ENCODE measurements at regions not wholly inside any gene's neighbourhood (a gene's known extent, or its start where the extent isn't known, plus 50 kb on each side); places are given as distances from the start of the nearest gene placed in this dataset.

DNA sequence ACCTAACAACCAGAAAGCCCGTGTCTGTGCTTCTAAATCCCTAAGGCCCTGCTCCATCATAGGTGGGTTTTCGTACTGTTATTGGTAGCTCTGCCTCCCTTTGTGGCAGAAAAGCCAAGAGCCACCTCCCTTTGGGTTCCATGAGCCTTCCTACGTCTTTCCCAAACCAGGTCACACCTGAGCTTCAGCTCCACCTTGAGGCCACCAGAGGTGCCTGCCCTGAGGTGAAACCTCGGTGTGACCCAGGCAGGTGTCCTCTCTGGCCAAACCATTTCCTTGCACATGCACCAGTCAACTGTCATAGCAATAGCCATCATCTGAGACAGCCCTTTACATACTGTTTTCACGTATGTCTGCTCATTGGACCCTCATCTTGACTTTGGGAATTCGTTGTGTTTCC, 188.0 kb upstream of the RBPJ start:
- H2AK5ac ChIP-seq (ENCODE audit: low read depth, low read length): no peak overlapping the region
- H3K4ac ChIP-seq (replicated peaks; ENCODE audit: insufficient read length, low read depth, low read length): no peak overlapping the region
- H4K5ac ChIP-seq (ENCODE audit: insufficient read length, low read depth, low read length): no peak overlapping the region
- H3K23ac ChIP-seq (ENCODE audit: insufficient read length): no peak overlapping the region
- CTCF ChIA-PET (ENCODE audit: partially characterized antibody): interaction anchor here (0.7 to 3.9 kb wide), 16 partner anchors 10 to 342 kb away, joined by 3 to 17 read pairs (median 3); no protein-coding TSS in a partner anchor
- no peak overlapping the region for H2BK5ac ChIP-seq (ENCODE audit: low read depth, low read length)
- H2BK12ac ChIP-seq (ENCODE audit: low read depth, low read length): no peak overlapping the region; the same call in 1 of the 2 replicates
- H3K14ac ChIP-seq (ENCODE audit: insufficient read length): no peak overlapping the region
- H2AFZ ChIP-seq (ENCODE audit: low read length): no peak overlapping the region
- H3K4me2 ChIP-seq (ENCODE audit: insufficient read depth in 1 of 2, low read depth in 2 of 2, low read length in 2 of 2): no peak overlapping the region
- DNase-seq (ENCODE audit: low read depth in 1 of 2, low spot score in 2 of 2) (no peak), FAIRE-seq (no peak)
- no peak overlapping the region for H4K91ac ChIP-seq (replicated peaks; ENCODE audit: insufficient read length, low read length)
- H3K56ac ChIP-seq (replicated peaks; ENCODE audit: insufficient read length, low read depth, low read length): no peak overlapping the region
- no peaks in the 10 kb centered on the region for H3K79me2 ChIP-seq (ENCODE audit: control insufficient read depth in 1 of 2, insufficient read depth in 2 of 2, low read length in 2 of 2)
- H4K8ac ChIP-seq (ENCODE audit: extremely low read depth, insufficient read depth, low read length): no peak overlapping the region
- H2BK120ac ChIP-seq (replicated peaks; ENCODE audit: low read depth, low read length): no peak overlapping the region
- H3K27ac ChIP-seq (ENCODE audit: low read depth, low read length): no peak overlapping the region
- 86% methylated on average over 6 of the region's 6 CpGs; no CpG with 5 or more reads in 1 of the 2 experiments for WGBS, 2 experiments (ENCODE audit: extremely low coverage in 1 of 2, insufficient coverage in 1 of 2, insufficient read length in 1 of 2, insufficient replicate concordance in 2 of 2, low coverage in 1 of 2, low lambda C conversion rate in 2 of 2, missing lambda C conversion rate in 1 of 2)
- POLR2A ChIA-PET (ENCODE audit: partially characterized antibody): no interaction called here
- no peak overlapping the region for H2BK20ac ChIP-seq (ENCODE audit: low read length)
- H3K36me3 ChIP-seq (ENCODE audit: control insufficient read depth in 2 of 4, insufficient read depth in 4 of 4, low read length in 3 of 4): no peaks in the 10 kb centered on the region
- no peaks in the 10 kb centered on the region for H3K27me3 ChIP-seq (replicated peaks in 1 of 4; ENCODE audit: control insufficient read depth in 3 of 4, extremely low read depth in 1 of 4, insufficient read depth in 3 of 4, low read length in 3 of 4)
- H3K79me1 ChIP-seq (ENCODE audit: low read depth, low read length): no peaks in the 10 kb centered on the region
- H2BK15ac ChIP-seq (ENCODE audit: low read length): no peak overlapping the region
- no peak overlapping the region for H3K9ac ChIP-seq (replicated peaks in 1 of 4; ENCODE audit: extremely low read depth in 1 of 4, low read depth in 3 of 4, low read length in 3 of 4)
- no peaks in the 10 kb centered on the region for H4K20me1 ChIP-seq (replicated peaks in 1 of 2; ENCODE audit: control insufficient read depth in 1 of 2, insufficient read depth in 2 of 2, low read length in 2 of 2)
- no peaks in the 10 kb centered on the region for H3K9me3 ChIP-seq (ENCODE audit: insufficient read depth in 2 of 2, low read depth in 1 of 2, low read length in 1 of 2)
- H3K4me1 ChIP-seq (replicated peaks in 1 of 4; ENCODE audit: control insufficient read depth in 3 of 4, insufficient read depth in 4 of 4, low read length in 3 of 4): no peaks in the 10 kb centered on the region
- no peak overlapping the region for H3K18ac ChIP-seq (ENCODE audit: extremely low read depth, low read length)
- no peak overlapping the region for H3K4me3 ChIP-seq (ENCODE audit: extremely low read depth in 1 of 4, insufficient read depth in 2 of 4, low read depth in 3 of 4, low read length in 4 of 4)
- H3K23me2 ChIP-seq (ENCODE audit: low read depth, low read length): no peaks in the 10 kb centered on the region
- no peak for TF ChIP-seq TBP (IDR thresholded peaks at IDR 0.05; ENCODE audit: low read depth, low read length)
- no peak for TF ChIP-seq EGR1 (IDR thresholded peaks at IDR 0.05; ENCODE audit: borderline replicate concordance, low read depth, low read length)
- no peak for TF ChIP-seq SIX5 (IDR thresholded peaks at IDR 0.05; ENCODE audit: low read depth, low read length)
- no peak for TF ChIP-seq CBX8 (IDR thresholded peaks at IDR 0.05; ENCODE audit: borderline replicate concordance, low read depth, low read length)
- TF ChIP-seq EZH2 (IDR thresholded peaks at IDR 0.05; ENCODE audit: low read depth, low read length, severe bottlenecking): no peak
- TF ChIP-seq SP2 (IDR thresholded peaks at IDR 0.05; ENCODE audit: low read length): no peak
- TF ChIP-seq SP1 (IDR thresholded peaks at IDR 0.05; ENCODE audit: low read depth, low read length): no peak
- peak; percentile 58 to 67 for TF ChIP-seq RAD21 (IDR thresholded peaks at IDR 0.05 in 1 of 2, conservative IDR thresholded peaks at IDR 0.05 in 1 of 2; ENCODE audit: low read depth in 2 of 2, low read length in 2 of 2)
- TF ChIP-seq, protein P1, sequence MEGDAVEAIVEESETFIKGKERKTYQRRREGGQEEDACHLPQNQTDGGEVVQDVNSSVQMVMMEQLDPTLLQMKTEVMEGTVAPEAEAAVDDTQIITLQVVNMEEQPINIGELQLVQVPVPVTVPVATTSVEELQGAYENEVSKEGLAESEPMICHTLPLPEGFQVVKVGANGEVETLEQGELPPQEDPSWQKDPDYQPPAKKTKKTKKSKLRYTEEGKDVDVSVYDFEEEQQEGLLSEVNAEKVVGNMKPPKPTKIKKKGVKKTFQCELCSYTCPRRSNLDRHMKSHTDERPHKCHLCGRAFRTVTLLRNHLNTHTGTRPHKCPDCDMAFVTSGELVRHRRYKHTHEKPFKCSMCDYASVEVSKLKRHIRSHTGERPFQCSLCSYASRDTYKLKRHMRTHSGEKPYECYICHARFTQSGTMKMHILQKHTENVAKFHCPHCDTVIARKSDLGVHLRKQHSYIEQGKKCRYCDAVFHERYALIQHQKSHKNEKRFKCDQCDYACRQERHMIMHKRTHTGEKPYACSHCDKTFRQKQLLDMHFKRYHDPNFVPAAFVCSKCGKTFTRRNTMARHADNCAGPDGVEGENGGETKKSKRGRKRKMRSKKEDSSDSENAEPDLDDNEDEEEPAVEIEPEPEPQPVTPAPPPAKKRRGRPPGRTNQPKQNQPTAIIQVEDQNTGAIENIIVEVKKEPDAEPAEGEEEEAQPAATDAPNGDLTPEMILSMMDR (IDR thresholded peaks at IDR 0.05; ENCODE audit: control extremely low read depth in 1 of 3, insufficient read depth in 1 of 3, low read depth in 1 of 3, low read length in 3 of 3): peak; percentile 55 to 69 (median 64)
- no peak for TF ChIP-seq SUZ12 (IDR thresholded peaks at IDR 0.05; ENCODE audit: low read length)
- TF ChIP-seq, protein P2, sequence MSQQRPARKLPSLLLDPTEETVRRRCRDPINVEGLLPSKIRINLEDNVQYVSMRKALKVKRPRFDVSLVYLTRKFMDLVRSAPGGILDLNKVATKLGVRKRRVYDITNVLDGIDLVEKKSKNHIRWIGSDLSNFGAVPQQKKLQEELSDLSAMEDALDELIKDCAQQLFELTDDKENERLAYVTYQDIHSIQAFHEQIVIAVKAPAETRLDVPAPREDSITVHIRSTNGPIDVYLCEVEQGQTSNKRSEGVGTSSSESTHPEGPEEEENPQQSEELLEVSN (IDR thresholded peaks at IDR 0.05): no peak

Measured in H1 (cell line).